Esophagus squamous epithelium (tissue), 5 donors: ENCODE measurements at regions not wholly inside any gene's neighbourhood (a gene's known extent, or its start where the extent isn't known, plus 50 kb on each side); places are given as distances from the start of the nearest gene placed in this dataset.
"Not testable (repeated sequence)": the region's sequence is repeated elsewhere in the genome, so short reads cannot be mapped to it uniquely, and the experiment has no call there.

ENCODE experiments used
- DNase-seq: peaks from one replicate; lab custom pipeline; 2025; lab: John Stamatoyannopoulos, UW
- H3K27ac ChIP-seq, 4 donors: fragments of 200-600 bp; sonication (generic); one replicate each; pipeline ENCODE4 v1.5.1; 2016 to 2019; ENCODE audit warnings: mild to moderate bottlenecking in 1 of 4
- H3K27me3 ChIP-seq, 4 donors: fragments of 200-600 bp; sonication (generic); 1 replicate in 3 of 4; 2 replicates in 1 of 4; pipeline versions ENCODE4 v1.5.1 to v1.6.0; 2017 to 2021; ENCODE audit warnings: antibody characterized with exemption in 1 of 4
- H3K36me3 ChIP-seq, 3 donors: fragments of 200-600 bp; sonication (generic); one replicate each; pipeline ENCODE4 v1.5.1; 2016 to 2019
- H3K4me1 ChIP-seq, 3 donors: fragments of 200-600 bp; sonication (generic); one replicate each; pipeline ENCODE4 v1.5.1; 2017 to 2019
- H3K4me3 ChIP-seq, 4 donors: fragments of 200-600 bp; sonication (generic); 1 replicate in 3 of 4; 2 replicates in 1 of 4; pipeline ENCODE4 v1.5.1; 2016 to 2019; ENCODE audit warnings: mild to moderate bottlenecking in 2 of 4, moderate library complexity in 1 of 4
- H3K9me3 ChIP-seq, 3 donors: fragments of 200-600 bp; sonication (generic); one replicate each; pipeline ENCODE4 v1.5.1; 2016 to 2019
- CTCF ChIP-seq, 6 experiments: fragments of 450-650 bp in 4 of 6; fragments of 200-600 bp in 2 of 6; sonication (generic) in 2 of 6; IDR thresholded peaks; one replicate each; pipeline ENCODE4 v1.5.1; 2016 to 2019; ENCODE audit warnings: antibody characterized with exemption in 6 of 6, mild to moderate bottlenecking in 4 of 6, moderate library complexity in 4 of 6
- POLR2A ChIP-seq, 4 donors: fragments of 450-650 bp; IDR thresholded peaks; one replicate each; pipeline ENCODE4 v1.6.1; 2017; ENCODE audit warnings: antibody characterized with exemption in 4 of 4, mild to moderate bottlenecking in 4 of 4, moderate library complexity in 3 of 4
- WGBS, 2 donors: methylation state at CpG; one replicate each; pipeline ENCODE4 v1.1.5; 2018; 5-methylcytosine and 5-hydroxymethylcytosine counted together
- intact Hi-C: fragments of 100-400 bp; cut with DNase I; formaldehyde crosslinking; loops from one replicate; pipeline ENCODE4 v1.15.0; 2022
- donor health status: DM: yes; HTN: yes; CAD: no.

- no peak for DNase-seq
- Histone ChIP-seq H3K4me1 (peaks cover 0 to 55% (median 34%) of the 10 kb centered on the region in 3 donors), H3K27me3 (no peaks in the 10 kb centered on the region), H3K36me3 (peaks cover 11 to 68% (median 11%) of the 10 kb centered on the region in 3 donors), H3K27ac (peak overlapping the region in 3 of 4 donors; percentile 42 to 76 (median 75)), H3K4me3 (no peak overlapping the region), H3K9me3 (no peaks in the 10 kb centered on the region)
- TF ChIP-seq CTCF (IDR thresholded peaks at IDR 0.05) (no peak), POLR2A (IDR thresholded peaks at IDR 0.05) (no peak)
- intact Hi-C loops: no loop called here
- WGBS, 2 donors: 70 to 74% methylated on average over 5 of the region's 5 CpGs
These were observed 66.3 kb upstream of the EDEM3 start for GRCh38 chr1:184820956-184821355.

- 87 to 93% methylated on average over 7 of the region's 7 CpGs for WGBS, 2 donors
- Histone ChIP-seq H3K4me1 (peaks cover 0 to 49% (median 29%) of the 10 kb centered on the region in 3 donors), H3K4me3 (no peak overlapping the region), H3K9me3 (no peaks in the 10 kb centered on the region), H3K36me3 (peaks cover 11 to 68% (median 11%) of the 10 kb centered on the region in 3 donors), H3K27me3 (no peaks in the 10 kb centered on the region), H3K27ac (peak overlapping the region in 3 of 4 donors; percentile 42 to 76 (median 75))
- no peak for TF ChIP-seq POLR2A (IDR thresholded peaks at IDR 0.05)
- no peak for TF ChIP-seq CTCF (IDR thresholded peaks at IDR 0.05)
- intact Hi-C loops: no loop called here
- no peak for DNase-seq
These were observed 65.6 kb upstream of the EDEM3 start for GRCh38 chr1:184820218-184820750.

GRCh38 chr1:184818646-184819045 lies 64.0 kb upstream of the EDEM3 start:
- intact Hi-C loops: no loop called here
- peaks cover 11 to 67% (median 11%) of the 10 kb centered on the region in 3 donors for H3K36me3 ChIP-seq

GRCh38 chr1:184817003-184817402 lies 62.3 kb upstream of the EDEM3 start:
- intact Hi-C loops, H3K9me3 ChIP-seq, H3K27ac ChIP-seq, H3K4me3 ChIP-seq, H3K27me3 ChIP-seq, DNase-seq: not testable (repeated sequence)
- H3K36me3 ChIP-seq: peaks cover 6 to 57% (median 8%) of the 10 kb centered on the region in 3 donors
- H3K4me1 ChIP-seq: peaks cover 0 to 22% (median 10%) of the 10 kb centered on the region in 3 donors
- 50% methylated on average over 2 of the region's 2 CpGs for WGBS, 2 donors

More at GRCh38 chr1:184818646-184819045, 64.0 kb upstream of the EDEM3 start:
- H3K27ac ChIP-seq: peak overlapping the region in 1 of 4 donors; percentile 3
- no peak for TF ChIP-seq POLR2A (IDR thresholded peaks at IDR 0.05)
- no peak for DNase-seq
- 95 to 100% methylated on average over 1 to 7 of the region's 7 CpGs for WGBS, 2 donors
- H3K4me3 ChIP-seq: no peak overlapping the region
- no peaks in the 10 kb centered on the region for H3K27me3 ChIP-seq
- peaks cover 0 to 32% (median 18%) of the 10 kb centered on the region in 3 donors for H3K4me1 ChIP-seq
- H3K9me3 ChIP-seq: no peaks in the 10 kb centered on the region

GRCh38 chr1:184813528-184814089 lies 59.0 kb upstream of the EDEM3 start:
- Histone ChIP-seq H3K4me1 (peaks cover 0 to 22% (median 0%) of the 10 kb centered on the region in 3 donors), H3K27ac (no peak overlapping the region), H3K4me3 (no peak overlapping the region), H3K27me3 (no peaks in the 10 kb centered on the region), H3K36me3 (peaks cover 0 to 32% (median 2%) of the 10 kb centered on the region in 3 donors), H3K9me3 (no peaks in the 10 kb centered on the region)
- no peak for TF ChIP-seq CTCF (IDR thresholded peaks at IDR 0.05)
- TF ChIP-seq POLR2A (IDR thresholded peaks at IDR 0.05): no peak
- no peak for DNase-seq
- 83 to 84% methylated on average over 2 of the region's 2 CpGs for WGBS, 2 donors
- intact Hi-C loops: no loop called here

- intact Hi-C loops: no loop called here
- H3K9me3 ChIP-seq: no peaks in the 10 kb centered on the region
- DNase-seq: no peak
- H3K4me3 ChIP-seq: no peak overlapping the region
- 82 to 84% methylated on average over 15 to 17 of the region's 19 CpGs for WGBS, 2 donors
- H3K27ac ChIP-seq: peak overlapping the region in 3 of 4 donors; percentile 63 to 73 (median 68)
- no peaks in the 10 kb centered on the region for H3K27me3 ChIP-seq
- no peak for TF ChIP-seq POLR2A (IDR thresholded peaks at IDR 0.05)
- TF ChIP-seq CTCF (IDR thresholded peaks at IDR 0.05): no peak
- peaks cover 0 to 25% (median 0%) of the 10 kb centered on the region in 3 donors for H3K36me3 ChIP-seq
- H3K4me1 ChIP-seq: peaks cover 0 to 22% (median 0%) of the 10 kb centered on the region in 3 donors
These were observed 56.9 kb upstream of the EDEM3 start for GRCh38 chr1:184811439-184812111.
